Tibial nerve (tissue), 4 donors: ENCODE measurements at regions not wholly inside any gene's neighbourhood (a gene's known extent, or its start where the extent isn't known, plus 50 kb on each side); places are given as distances from the start of the nearest gene placed in this dataset.

ENCODE experiments used
- DNase-seq, 2 donors: peaks; one replicate each; pipeline ENCODE4 v3.0.0-alpha.2; 2019; ENCODE audit warnings: low spot score in 2 of 2
- H3K27ac ChIP-seq, 4 donors: fragments of 200-600 bp; sonication (generic) in 3 of 4; one replicate each; pipeline ENCODE4 v1.5.1; 2017 to 2019; ENCODE audit warnings: mild to moderate bottlenecking in 1 of 4
- H3K27me3 ChIP-seq, 2 donors: fragments of 200-600 bp; sonication (generic) in 1 of 2; one replicate each; pipeline versions ENCODE4 v1.5.1 to v1.6.0; 2017 to 2019
- H3K36me3 ChIP-seq, 3 donors: fragments of 200-600 bp; sonication (generic); one replicate each; pipeline ENCODE4 v1.5.1; 2018 to 2019
- H3K4me1 ChIP-seq, 4 donors: fragments of 200-600 bp; sonication (generic) in 3 of 4; one replicate each; pipeline ENCODE4 v1.5.1; 2017 to 2019
- H3K4me3 ChIP-seq, 4 donors: fragments of 200-600 bp; sonication (generic) in 3 of 4; one replicate each; pipeline ENCODE4 v1.5.1; 2017 to 2019; ENCODE audit warnings: mild to moderate bottlenecking in 1 of 4, moderate library complexity in 1 of 4
- H3K9me3 ChIP-seq, 4 donors: fragments of 200-600 bp; sonication (generic) in 3 of 4; one replicate each; pipeline ENCODE4 v1.5.1; 2017 to 2019
- CTCF ChIP-seq, 5 experiments: fragments of 200-600 bp in 3 of 5; fragments of 450-650 bp in 2 of 5; sonication (generic) in 3 of 5; IDR thresholded peaks; one replicate each; pipeline ENCODE4 v1.5.1; 2016 to 2019; ENCODE audit warnings: antibody characterized with exemption in 5 of 5, mild to moderate bottlenecking in 3 of 5, moderate library complexity in 2 of 5
- EP300 ChIP-seq, 2 donors: sonication (generic); formaldehyde crosslinking; IDR thresholded peaks; one replicate each; pipeline ENCODE4 v1.6.1; 2017; ENCODE audit warnings: antibody characterized with exemption in 2 of 2, mild to moderate bottlenecking in 1 of 2
- POLR2A ChIP-seq, 2 donors: fragments of 450-650 bp; IDR thresholded peaks; one replicate each; pipeline ENCODE4 v1.6.1; 2017; ENCODE audit warnings: antibody characterized with exemption in 2 of 2, mild to moderate bottlenecking in 2 of 2, moderate library complexity in 2 of 2
- WGBS, 2 donors: methylation state at CpG; one replicate each; pipeline ENCODE4 v1.1.5; 2018; 5-methylcytosine and 5-hydroxymethylcytosine counted together

- WGBS, 2 donors, result 54 to 62% methylated on average over 1 of the region's 1 CpG
- Histone ChIP-seq H3K4me1 (no peaks in the 10 kb centered on the region), H3K9me3 (no peaks in the 10 kb centered on the region), H3K36me3 (no peaks in the 10 kb centered on the region), H3K27me3 (no peaks in the 10 kb centered on the region), H3K4me3 (no peak overlapping the region), H3K27ac (no peak overlapping the region)
- TF ChIP-seq POLR2A (IDR thresholded peaks at IDR 0.05) (no peak), CTCF (IDR thresholded peaks at IDR 0.05) (no peak), EP300 (IDR thresholded peaks at IDR 0.05) (no peak)
- DNase-seq, result no peak
Measured at GRCh38 chr3:178420033-178420432, 116.2 kb upstream of the KCNMB2 start.

GRCh38 chr3:178421069-178421468 lies 115.2 kb upstream of the KCNMB2 start:
- 69 to 70% methylated on average over 1 of the region's 1 CpG for WGBS, 2 donors
- TF ChIP-seq CTCF (IDR thresholded peaks at IDR 0.05), result no peak
- no peak for TF ChIP-seq EP300 (IDR thresholded peaks at IDR 0.05)
- TF ChIP-seq POLR2A (IDR thresholded peaks at IDR 0.05), result no peak
- Histone ChIP-seq H3K27ac (no peak overlapping the region), H3K4me3 (no peak overlapping the region), H3K36me3 (no peaks in the 10 kb centered on the region), H3K27me3 (no peaks in the 10 kb centered on the region), H3K4me1 (no peaks in the 10 kb centered on the region), H3K9me3 (no peaks in the 10 kb centered on the region)
- DNase-seq, result no peak

GRCh38 chr3:178422406-178422805 lies 113.8 kb upstream of the KCNMB2 start:
- Histone ChIP-seq H3K4me3 (no peak overlapping the region), H3K36me3 (no peaks in the 10 kb centered on the region), H3K4me1 (no peaks in the 10 kb centered on the region), H3K27me3 (no peaks in the 10 kb centered on the region), H3K27ac (no peak overlapping the region), H3K9me3 (no peaks in the 10 kb centered on the region)
- DNase-seq, result no peak
- TF ChIP-seq POLR2A (IDR thresholded peaks at IDR 0.05) (no peak), EP300 (IDR thresholded peaks at IDR 0.05) (no peak), CTCF (IDR thresholded peaks at IDR 0.05) (no peak)

- H3K4me1 ChIP-seq, result no peaks in the 10 kb centered on the region
- no peaks in the 10 kb centered on the region for H3K36me3 ChIP-seq
- no peak for TF ChIP-seq EP300 (IDR thresholded peaks at IDR 0.05)
- TF ChIP-seq CTCF (IDR thresholded peaks at IDR 0.05), result no peak
- TF ChIP-seq POLR2A (IDR thresholded peaks at IDR 0.05), result no peak
- no peak for DNase-seq
- H3K9me3 ChIP-seq, result no peaks in the 10 kb centered on the region
- no peaks in the 10 kb centered on the region for H3K27me3 ChIP-seq
- H3K4me3 ChIP-seq, result no peak overlapping the region
- H3K27ac ChIP-seq, result no peak overlapping the region
Measured at GRCh38 chr3:178428037-178428436, 108.2 kb upstream of the KCNMB2 start.

- H3K36me3 ChIP-seq, result no peaks in the 10 kb centered on the region
- no peaks in the 10 kb centered on the region for H3K9me3 ChIP-seq
- no peaks in the 10 kb centered on the region for H3K27me3 ChIP-seq
- 17 to 19% methylated on average over 5 of the region's 5 CpGs for WGBS, 2 donors
- DNase-seq, result no peak
- peaks cover 0 to 4% (median 0%) of the 10 kb centered on the region in 4 donors for H3K4me1 ChIP-seq
- TF ChIP-seq EP300 (IDR thresholded peaks at IDR 0.05), result no peak
- no peak for TF ChIP-seq CTCF (IDR thresholded peaks at IDR 0.05)
- TF ChIP-seq POLR2A (IDR thresholded peaks at IDR 0.05), result no peak
- no peak overlapping the region for H3K4me3 ChIP-seq
- no peak overlapping the region for H3K27ac ChIP-seq
Measured at GRCh38 chr3:178434206-178434805, 101.9 kb upstream of the KCNMB2 start.
